ENCODE measurements at regions not wholly inside any gene's neighbourhood (a gene's known extent, or its start where the extent isn't known, plus 50 kb on each side); places are given as distances from the start of the nearest gene placed in this dataset.
"Not testable (repeated sequence)": the region's sequence is repeated elsewhere in the genome, so short reads cannot be mapped to it uniquely, and the experiment has no call there.

- WGBS, result 96% methylated on average over 12 of the region's 12 CpGs
- not testable (repeated sequence) for H3K27ac ChIP-seq (ENCODE audit: low read depth in 1 of 2, low read length in 1 of 2); H3K27me3 ChIP-seq (ENCODE audit: control insufficient read depth in 2 of 2, insufficient read depth in 1 of 2, low read length in 1 of 2); H3K36me3 ChIP-seq (ENCODE audit: control insufficient read depth in 2 of 2, insufficient read depth in 2 of 2, low read length in 1 of 2); H3K9me3 ChIP-seq (ENCODE audit: control insufficient read depth in 2 of 2, insufficient read depth in 1 of 2, low read length in 1 of 2); H3K4me1 ChIP-seq (ENCODE audit: control insufficient read depth in 2 of 2, insufficient read depth in 2 of 2, low read length in 2 of 2); H3K4me3 ChIP-seq (ENCODE audit: low read length in 2 of 2); DNase-seq (ENCODE audit: low read depth in 6 of 9, low spot score in 9 of 9)
Measured at GRCh38 chrX:1122851-1123250, 89.6 kb downstream of the CRLF2 start.

GRCh38 chrX:1119275-1119674 is 93.2 kb downstream of the CRLF2 start:
- H3K9me3 ChIP-seq (ENCODE audit: control insufficient read depth in 2 of 2, insufficient read depth in 1 of 2, low read length in 1 of 2), result peaks cover 0 to 3% of the 10 kb centered on the region in 2 donors
- no peaks in the 10 kb centered on the region for H3K27me3 ChIP-seq (ENCODE audit: control insufficient read depth in 2 of 2, insufficient read depth in 1 of 2, low read length in 1 of 2)
- no peak for DNase-seq (ENCODE audit: low read depth in 6 of 9, low spot score in 9 of 9)
- no peak overlapping the region for H3K4me3 ChIP-seq (ENCODE audit: low read length in 2 of 2)
- WGBS, result 59% methylated on average over 2 of the region's 2 CpGs
- H3K27ac ChIP-seq (ENCODE audit: low read depth in 1 of 2, low read length in 1 of 2), result no peak overlapping the region
- no peaks in the 10 kb centered on the region for H3K4me1 ChIP-seq (ENCODE audit: control insufficient read depth in 2 of 2, insufficient read depth in 2 of 2, low read length in 2 of 2)
- H3K36me3 ChIP-seq (ENCODE audit: control insufficient read depth in 2 of 2, insufficient read depth in 2 of 2, low read length in 1 of 2), result no peaks in the 10 kb centered on the region

GRCh38 chrX:1118572-1119199 is 93.8 kb downstream of the CRLF2 start:
- Histone ChIP-seq H3K27me3 (ENCODE audit: control insufficient read depth in 2 of 2, insufficient read depth in 1 of 2, low read length in 1 of 2) (no peaks in the 10 kb centered on the region), H3K4me1 (ENCODE audit: control insufficient read depth in 2 of 2, insufficient read depth in 2 of 2, low read length in 2 of 2) (no peaks in the 10 kb centered on the region), H3K36me3 (ENCODE audit: control insufficient read depth in 2 of 2, insufficient read depth in 2 of 2, low read length in 1 of 2) (no peaks in the 10 kb centered on the region), H3K27ac (ENCODE audit: low read depth in 1 of 2, low read length in 1 of 2) (no peak overlapping the region), H3K4me3 (ENCODE audit: low read length in 2 of 2) (no peak overlapping the region), H3K9me3 (ENCODE audit: control insufficient read depth in 2 of 2, insufficient read depth in 1 of 2, low read length in 1 of 2) (peaks cover 0 to 3% of the 10 kb centered on the region in 2 donors)
- WGBS, result 95% methylated on average over 4 of the region's 4 CpGs
- DNase-seq (ENCODE audit: low read depth in 6 of 9, low spot score in 9 of 9), result no peak

- H3K9me3 ChIP-seq (ENCODE audit: control insufficient read depth in 2 of 2, insufficient read depth in 1 of 2, low read length in 1 of 2); DNase-seq (ENCODE audit: low read depth in 6 of 9, low spot score in 9 of 9); H3K4me3 ChIP-seq (ENCODE audit: low read length in 2 of 2); H3K4me1 ChIP-seq (ENCODE audit: control insufficient read depth in 2 of 2, insufficient read depth in 2 of 2, low read length in 2 of 2); H3K27ac ChIP-seq (ENCODE audit: low read depth in 1 of 2, low read length in 1 of 2); H3K36me3 ChIP-seq (ENCODE audit: control insufficient read depth in 2 of 2, insufficient read depth in 2 of 2, low read length in 1 of 2): not testable (repeated sequence)
- 98% methylated on average over 12 of the region's 12 CpGs for whole genome bisulfite sequencing
- H3K27me3 ChIP-seq (ENCODE audit: control insufficient read depth in 2 of 2, insufficient read depth in 1 of 2, low read length in 1 of 2), result peaks cover 4 to 22% of the 10 kb centered on the region in 2 donors
Measured at GRCh38 chrX:1115411-1115810, 97.0 kb downstream of the CRLF2 start.

- WGBS, result 47% methylated on average over 9 of the region's 9 CpGs
- H3K27ac ChIP-seq (ENCODE audit: low read depth in 1 of 2, low read length in 1 of 2), result no peak overlapping the region
- no peaks in the 10 kb centered on the region for H3K9me3 ChIP-seq (ENCODE audit: control insufficient read depth in 2 of 2, insufficient read depth in 1 of 2, low read length in 1 of 2)
- H3K27me3 ChIP-seq (ENCODE audit: control insufficient read depth in 2 of 2, insufficient read depth in 1 of 2, low read length in 1 of 2), result peaks cover 4 to 32% of the 10 kb centered on the region in 2 donors
- no peaks in the 10 kb centered on the region for H3K4me1 ChIP-seq (ENCODE audit: control insufficient read depth in 2 of 2, insufficient read depth in 2 of 2, low read length in 2 of 2)
- no peaks in the 10 kb centered on the region for H3K36me3 ChIP-seq (ENCODE audit: control insufficient read depth in 2 of 2, insufficient read depth in 2 of 2, low read length in 1 of 2)
- no peak for DNase-seq (ENCODE audit: low read depth in 6 of 9, low spot score in 9 of 9)
- H3K4me3 ChIP-seq (ENCODE audit: low read length in 2 of 2), result no peak overlapping the region
Measured at GRCh38 chrX:1112321-1112720, 100.1 kb downstream of the CRLF2 start.

- DNase-seq (ENCODE audit: low read depth in 6 of 9, low spot score in 9 of 9), result peak in 1 of 9 donors; percentile 29
- Histone ChIP-seq H3K27me3 (ENCODE audit: control insufficient read depth in 2 of 2, insufficient read depth in 1 of 2, low read length in 1 of 2) (peaks cover 4 to 35% of the 10 kb centered on the region in 2 donors), H3K36me3 (ENCODE audit: control insufficient read depth in 2 of 2, insufficient read depth in 2 of 2, low read length in 1 of 2) (no peaks in the 10 kb centered on the region), H3K9me3 (ENCODE audit: control insufficient read depth in 2 of 2, insufficient read depth in 1 of 2, low read length in 1 of 2) (no peaks in the 10 kb centered on the region), H3K27ac (ENCODE audit: low read depth in 1 of 2, low read length in 1 of 2) (no peak overlapping the region), H3K4me3 (ENCODE audit: low read length in 2 of 2) (no peak overlapping the region), H3K4me1 (ENCODE audit: control insufficient read depth in 2 of 2, insufficient read depth in 2 of 2, low read length in 2 of 2) (no peaks in the 10 kb centered on the region)
- 8% methylated on average over 17 of the region's 17 CpGs for WGBS
Measured at GRCh38 chrX:1111601-1112300, 100.7 kb downstream of the CRLF2 start.

- no peaks in the 10 kb centered on the region for H3K4me1 ChIP-seq (ENCODE audit: control insufficient read depth in 2 of 2, insufficient read depth in 2 of 2, low read length in 2 of 2)
- 89% methylated on average over 5 of the region's 5 CpGs for WGBS
- no peak for DNase-seq (ENCODE audit: low read depth in 6 of 9, low spot score in 9 of 9)
- no peak overlapping the region for H3K4me3 ChIP-seq (ENCODE audit: low read length in 2 of 2)
- H3K27me3 ChIP-seq (ENCODE audit: control insufficient read depth in 2 of 2, insufficient read depth in 1 of 2, low read length in 1 of 2), result peaks cover 4 to 35% of the 10 kb centered on the region in 2 donors
- no peak overlapping the region for H3K27ac ChIP-seq (ENCODE audit: low read depth in 1 of 2, low read length in 1 of 2)
- no peaks in the 10 kb centered on the region for H3K36me3 ChIP-seq (ENCODE audit: control insufficient read depth in 2 of 2, insufficient read depth in 2 of 2, low read length in 1 of 2)
- no peaks in the 10 kb centered on the region for H3K9me3 ChIP-seq (ENCODE audit: control insufficient read depth in 2 of 2, insufficient read depth in 1 of 2, low read length in 1 of 2)
Measured at GRCh38 chrX:1109580-1110119, 102.8 kb downstream of the CRLF2 start.

- 29% methylated on average over 21 of the region's 21 CpGs for WGBS
- no peak for DNase-seq (ENCODE audit: low read depth in 6 of 9, low spot score in 9 of 9)
- Histone ChIP-seq H3K4me3 (ENCODE audit: low read length in 2 of 2) (no peak overlapping the region), H3K4me1 (ENCODE audit: control insufficient read depth in 2 of 2, insufficient read depth in 2 of 2, low read length in 2 of 2) (no peaks in the 10 kb centered on the region), H3K27ac (ENCODE audit: low read depth in 1 of 2, low read length in 1 of 2) (no peak overlapping the region), H3K27me3 (ENCODE audit: control insufficient read depth in 2 of 2, insufficient read depth in 1 of 2, low read length in 1 of 2) (peaks cover 4 to 35% of the 10 kb centered on the region in 2 donors), H3K9me3 (ENCODE audit: control insufficient read depth in 2 of 2, insufficient read depth in 1 of 2, low read length in 1 of 2) (no peaks in the 10 kb centered on the region), H3K36me3 (ENCODE audit: control insufficient read depth in 2 of 2, insufficient read depth in 2 of 2, low read length in 1 of 2) (no peaks in the 10 kb centered on the region)
Measured at GRCh38 chrX:1108501-1109445, 103.7 kb downstream of the CRLF2 start.

Data from thymus (tissue), 11 donors.